Activated effector memory CD4-positive, alpha-beta T cell treated with anti-CD3 and anti-CD28 coated beads, Interleukin-2, amount 50 U/mL, for 16 hours (primary cell): ENCODE measurements at regions not wholly inside any gene's neighbourhood (a gene's known extent, or its start where the extent isn't known, plus 50 kb on each side); places are given as distances from the start of the nearest gene placed in this dataset.

ENCODE experiments used
- DNase-seq: peaks from one replicate; pipeline ENCODE4 v3.0.0-alpha.2; 2020

DNA sequence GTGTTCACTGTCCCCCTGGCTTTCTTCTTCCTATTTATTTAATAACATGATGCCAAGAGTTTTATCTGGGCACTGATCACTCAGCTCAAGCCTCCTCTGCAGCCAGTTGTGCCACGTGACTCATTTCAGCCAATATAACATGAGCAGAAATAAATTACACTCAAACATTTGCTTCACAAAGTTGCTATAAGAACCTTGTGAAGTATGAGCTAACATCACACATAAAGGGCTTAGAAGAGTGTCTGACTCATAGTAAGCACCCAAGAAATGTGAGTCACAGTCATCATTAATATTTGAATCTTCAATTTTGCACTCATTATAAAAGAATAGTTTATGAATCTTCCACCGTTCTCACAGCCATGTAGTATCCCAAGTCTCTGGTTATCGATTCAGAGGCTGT lies 414.6 kb upstream of the NPVF start:
- no peak for DNase-seq

DNA sequence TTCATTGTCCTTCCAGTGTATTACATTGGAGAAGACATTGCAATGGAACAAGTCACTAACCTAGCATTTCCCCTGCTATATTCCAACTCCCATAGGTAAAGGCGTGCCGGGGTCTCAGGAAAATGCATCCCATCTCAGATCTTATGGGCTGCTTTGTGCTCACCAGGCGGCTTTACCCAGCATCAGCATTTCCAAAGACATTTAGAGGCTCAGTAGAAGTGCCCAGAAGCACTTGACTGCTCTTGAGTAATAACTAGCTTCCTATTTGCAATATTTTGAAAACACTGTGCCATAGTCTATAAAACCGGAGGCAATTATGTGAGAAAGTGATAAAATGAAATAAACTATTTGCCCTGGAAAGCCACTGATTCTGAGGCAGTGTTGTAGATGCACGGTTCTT lies 415.0 kb upstream of the NPVF start:
- no peak for DNase-seq

DNA sequence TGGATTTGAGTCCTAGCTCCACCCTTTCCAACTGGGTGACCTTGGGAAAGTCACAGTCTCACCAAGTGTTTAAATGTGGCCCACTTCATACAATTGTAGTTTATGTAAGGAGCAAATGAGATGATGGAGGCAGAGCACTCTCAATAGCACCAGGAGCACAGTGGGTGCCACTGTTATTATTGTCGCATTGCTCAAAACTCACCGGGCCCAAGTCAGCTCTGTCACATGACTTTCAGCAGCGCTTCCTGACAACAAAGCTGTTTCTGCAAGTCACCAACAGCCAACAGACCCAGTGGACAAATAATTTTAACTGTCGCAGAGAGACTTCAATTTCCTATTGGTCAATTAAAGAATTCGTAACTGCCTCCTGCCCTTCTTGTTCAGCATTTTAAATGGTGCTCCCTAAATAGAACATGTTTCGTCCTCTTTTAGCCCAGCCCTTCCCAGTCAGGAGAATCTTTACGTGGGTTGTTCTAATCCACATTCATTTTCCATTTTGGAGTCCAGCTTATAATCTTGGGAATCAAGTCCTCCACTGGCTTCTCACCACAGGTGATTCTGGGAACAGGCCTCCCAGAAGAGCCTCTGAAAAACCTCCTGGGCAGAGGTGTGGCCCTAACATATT lies 415.6 kb upstream of the NPVF start:
- DNase-seq, result no peak

DNA sequence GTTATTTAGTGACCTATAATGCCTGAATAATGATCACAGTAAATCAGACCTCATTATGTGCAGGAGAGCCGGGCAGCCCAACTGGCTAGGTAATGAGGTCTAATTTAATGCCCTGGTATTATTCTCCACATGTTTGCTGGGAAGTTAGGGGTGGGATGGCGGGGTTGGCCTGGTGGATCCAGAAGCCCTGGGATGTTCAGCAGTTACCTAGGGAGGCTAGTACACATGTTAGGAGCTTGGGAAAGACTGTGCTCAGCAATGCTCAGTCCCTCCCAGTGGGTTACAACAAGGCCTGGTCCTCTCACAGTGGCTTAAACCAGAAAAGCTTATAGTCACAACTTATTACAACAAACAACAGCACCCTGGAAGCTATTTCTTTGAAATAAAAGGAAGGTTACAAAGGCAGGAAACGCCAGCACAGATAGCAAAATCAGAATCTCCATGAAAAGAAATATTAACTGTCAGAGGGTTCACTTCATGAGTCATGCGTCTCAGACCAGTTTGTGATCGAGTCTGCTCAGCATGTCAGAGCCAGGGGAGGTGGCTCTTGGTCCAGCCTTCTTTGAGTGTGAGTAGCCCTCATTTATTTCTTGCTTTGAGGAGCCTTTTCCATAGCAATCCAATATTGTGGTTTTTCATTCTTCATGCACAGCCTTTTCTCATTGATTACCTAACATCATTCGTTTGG lies 418.6 kb upstream of the NPVF start:
- DNase-seq, result no peak

DNA sequence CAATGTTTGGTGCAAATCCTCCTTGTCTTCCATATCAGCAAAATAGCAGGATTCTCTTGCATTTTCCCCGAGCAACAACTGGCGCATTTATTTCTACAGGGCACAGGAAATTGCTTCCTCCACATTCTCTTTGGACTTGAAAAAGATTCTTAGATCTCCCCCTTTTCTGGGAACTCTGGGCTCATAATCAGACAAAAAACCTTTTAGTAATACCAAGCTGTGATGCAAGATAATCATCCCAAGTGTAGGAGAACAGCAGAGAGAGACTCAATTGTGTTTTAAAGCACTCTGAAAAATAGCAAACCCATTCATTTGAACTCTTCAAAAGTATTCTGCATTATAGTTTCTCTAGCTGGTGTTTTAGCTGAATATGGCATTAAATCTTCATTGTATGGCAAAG lies 419.6 kb upstream of the NPVF start:
- DNase-seq, result no peak

DNA sequence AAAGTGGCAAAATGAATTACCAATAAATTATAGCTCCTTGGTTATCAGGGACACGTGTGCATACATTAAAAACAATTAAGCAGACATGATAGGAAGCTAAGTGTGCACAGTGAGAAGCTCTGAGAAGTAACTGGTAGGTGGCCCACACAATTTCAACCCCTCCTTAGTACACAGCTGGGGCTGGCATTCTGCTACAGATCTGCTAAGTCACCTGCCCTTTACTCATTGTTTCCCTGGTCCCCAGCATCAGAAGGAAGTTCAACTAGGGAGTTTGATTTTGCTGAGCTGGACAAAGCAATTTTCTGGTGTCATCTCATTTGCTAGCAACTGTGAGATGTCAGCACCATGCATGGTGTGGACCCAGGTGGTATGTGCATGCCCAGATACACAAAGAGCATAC lies 424.1 kb upstream of the NPVF start:
- no peak for DNase-seq

DNA sequence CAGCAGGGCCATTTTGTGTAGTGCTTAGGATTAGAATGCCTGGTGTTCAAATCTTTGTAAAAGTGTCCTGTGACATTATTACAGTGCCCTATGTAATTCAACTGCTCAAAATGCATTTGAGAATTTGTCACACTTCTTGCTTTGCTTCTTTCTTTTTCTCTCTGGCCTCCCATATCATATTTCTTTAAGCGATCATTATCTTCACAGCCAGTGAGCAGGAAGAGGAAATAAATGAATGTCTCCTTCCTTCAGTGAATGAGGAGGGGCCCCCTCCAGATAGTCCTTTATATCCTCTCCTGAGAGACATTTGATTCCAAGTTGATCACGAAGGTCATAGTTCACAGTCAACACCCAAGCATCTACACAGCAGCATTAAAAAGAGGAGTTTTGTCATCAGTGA lies 425.1 kb upstream of the NPVF start:
- no peak for DNase-seq

DNA sequence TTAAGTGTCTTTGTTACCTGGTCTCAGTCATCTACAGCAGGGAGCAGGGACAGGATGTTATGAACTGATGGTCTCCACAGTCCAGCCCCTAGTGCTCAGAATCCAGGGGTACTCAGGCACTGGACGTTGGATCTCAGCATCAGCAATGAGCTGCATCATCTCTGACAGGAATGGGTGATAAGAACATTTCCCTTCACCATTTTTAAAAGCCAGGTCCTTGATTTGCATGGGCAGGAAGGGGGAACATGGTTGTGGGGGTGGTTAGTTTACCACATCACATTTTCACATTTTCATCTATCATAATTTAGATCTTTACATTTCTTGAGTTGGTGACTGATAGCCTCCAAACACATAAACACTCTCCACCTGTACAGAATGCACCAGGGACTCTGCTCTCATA lies 427.8 kb upstream of the NPVF start:
- no peak for DNase-seq

DNA sequence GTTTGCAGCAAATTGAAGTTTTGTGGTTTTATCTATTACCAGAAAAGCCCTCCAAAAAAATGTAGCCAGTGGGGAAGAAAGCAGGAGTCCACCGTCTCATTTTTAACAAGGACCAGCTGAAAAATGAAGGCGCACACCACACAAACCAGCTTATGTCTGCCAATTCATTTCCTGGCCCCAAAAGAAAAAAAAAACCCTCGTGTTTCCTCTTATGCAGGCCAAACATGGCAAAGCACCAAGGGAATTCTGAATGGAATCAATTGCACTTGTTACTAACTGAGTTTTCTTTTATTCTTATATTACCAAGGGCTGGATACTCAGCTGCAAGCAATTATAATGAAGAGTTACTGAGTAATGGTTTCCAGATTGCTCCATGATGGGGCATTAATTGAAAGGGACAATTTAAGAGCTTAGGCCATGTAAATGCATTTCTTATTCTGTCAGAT lies 428.3 kb upstream of the NPVF start:
- no peak for DNase-seq

DNA sequence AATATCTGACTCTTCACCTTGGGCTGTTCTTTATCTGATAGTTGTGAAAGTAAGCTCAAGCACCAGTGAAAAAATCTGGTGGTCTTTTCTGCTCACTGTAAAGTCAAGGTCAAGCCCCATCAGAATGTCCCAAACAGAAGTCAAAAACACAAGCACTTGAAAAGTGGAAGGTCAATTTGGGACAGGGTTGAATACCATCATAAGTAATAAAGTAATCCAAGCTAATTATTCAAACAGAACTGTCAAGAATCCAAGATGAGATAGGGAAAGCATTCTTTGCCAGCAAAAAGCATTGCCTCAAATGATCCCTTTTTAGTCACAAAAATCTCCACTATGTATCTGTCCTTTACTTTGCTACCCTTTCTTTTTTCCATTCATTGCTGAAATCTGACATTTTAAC lies 430.1 kb upstream of the NPVF start:
- no peak for DNase-seq

DNA sequence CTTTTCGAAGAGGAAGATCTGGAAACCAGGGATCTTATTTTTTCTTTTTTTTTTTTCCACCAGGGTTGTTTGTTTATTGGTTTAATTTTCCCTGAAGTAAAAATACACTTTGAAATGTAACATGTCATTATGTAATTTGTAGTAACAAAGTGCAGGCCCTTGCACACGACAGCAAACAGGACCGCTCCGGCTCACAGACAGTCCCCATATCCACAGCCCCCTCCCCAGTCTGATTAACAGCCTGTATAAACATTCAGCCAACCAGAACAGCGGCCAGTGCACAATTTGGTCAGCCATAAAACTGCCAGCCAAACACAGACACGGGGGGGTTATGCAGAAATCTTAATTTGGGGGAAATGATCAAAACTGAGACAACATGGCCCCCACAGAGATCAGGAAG lies 431.6 kb upstream of the NPVF start:
- DNase-seq, result no peak

DNA sequence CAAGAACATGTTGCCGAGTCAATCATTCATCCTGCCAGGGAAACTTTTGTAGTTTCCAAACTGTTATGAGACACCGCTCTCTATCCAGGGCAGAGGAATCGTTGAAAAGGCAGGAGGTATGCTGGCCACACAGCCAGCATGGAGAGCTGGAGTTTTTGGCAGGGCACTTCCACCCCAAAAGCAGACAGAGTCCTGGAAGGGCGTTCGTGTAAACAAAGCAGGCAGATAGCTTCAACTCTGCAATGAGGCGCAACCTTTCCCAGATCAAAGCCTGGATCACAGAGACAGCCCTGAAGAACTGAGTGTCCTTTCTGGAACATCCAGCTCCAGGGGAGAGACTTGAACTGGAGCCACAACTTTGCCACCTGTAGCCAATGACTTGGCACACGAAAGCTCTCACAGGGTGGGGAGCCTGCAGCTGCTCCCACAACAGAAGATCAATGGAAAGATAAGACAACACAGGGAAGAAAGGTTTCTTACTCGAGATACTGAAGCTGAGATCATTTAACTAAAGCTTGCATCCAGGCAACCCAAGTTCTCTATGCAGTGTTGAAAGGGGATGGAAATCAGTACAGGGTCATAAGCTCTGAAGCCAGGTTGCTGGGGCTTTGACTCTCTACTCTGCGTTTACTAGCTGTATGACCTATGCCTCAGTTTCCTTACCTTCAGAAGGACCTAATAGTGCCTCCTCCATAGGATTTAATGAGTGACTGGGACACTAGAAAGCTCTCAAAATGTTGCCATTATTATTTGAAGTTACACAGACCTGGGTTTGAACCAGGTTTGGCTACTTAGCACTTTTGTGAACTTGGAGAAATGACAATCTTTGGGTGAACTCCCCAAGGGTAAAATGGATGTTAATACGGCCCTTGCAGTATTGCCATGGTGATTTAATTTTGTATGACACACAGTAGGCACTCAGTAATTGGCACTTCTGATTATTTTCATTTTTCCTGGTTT lies 434.8 kb upstream of the NPVF start:
- DNase-seq, result no peak

DNA sequence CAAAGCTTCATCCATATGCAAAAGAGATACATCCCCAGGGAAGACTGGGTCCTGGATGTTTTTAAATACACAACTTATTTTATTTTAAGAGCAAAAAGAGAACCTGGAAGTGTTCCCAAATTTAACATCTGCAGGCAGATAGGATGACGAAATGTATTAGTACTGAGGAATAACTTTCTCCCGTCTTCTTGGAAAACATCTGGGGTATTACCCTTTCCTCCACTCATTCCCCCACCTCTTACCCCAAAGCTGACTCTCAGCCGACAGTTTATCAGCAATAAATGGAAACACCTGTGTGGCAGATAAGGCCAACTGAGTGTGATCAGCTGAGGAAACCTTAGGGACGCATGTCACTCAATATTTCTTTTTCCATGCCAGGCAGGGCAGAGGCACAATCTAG lies 435.6 kb upstream of the NPVF start:
- DNase-seq, result no peak

DNA sequence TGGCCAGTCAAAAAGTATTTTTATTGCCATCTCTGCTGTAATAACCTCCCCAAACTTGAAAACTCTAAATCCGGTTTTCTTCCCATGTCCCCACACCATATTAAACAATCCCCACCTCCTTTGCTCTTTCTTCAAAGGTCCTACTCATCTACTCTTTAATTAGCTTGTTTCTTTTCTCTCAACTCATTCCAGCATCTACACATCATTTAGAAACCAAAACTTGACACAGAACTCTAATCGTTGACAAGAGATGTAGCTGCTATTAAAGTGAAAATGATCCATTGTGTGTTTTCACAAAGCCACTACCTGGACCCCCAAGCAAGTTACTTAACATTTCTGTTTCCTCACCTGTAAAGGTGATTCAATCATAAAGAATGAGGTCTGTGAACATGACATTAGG lies 436.3 kb upstream of the NPVF start:
- no peak for DNase-seq

DNA sequence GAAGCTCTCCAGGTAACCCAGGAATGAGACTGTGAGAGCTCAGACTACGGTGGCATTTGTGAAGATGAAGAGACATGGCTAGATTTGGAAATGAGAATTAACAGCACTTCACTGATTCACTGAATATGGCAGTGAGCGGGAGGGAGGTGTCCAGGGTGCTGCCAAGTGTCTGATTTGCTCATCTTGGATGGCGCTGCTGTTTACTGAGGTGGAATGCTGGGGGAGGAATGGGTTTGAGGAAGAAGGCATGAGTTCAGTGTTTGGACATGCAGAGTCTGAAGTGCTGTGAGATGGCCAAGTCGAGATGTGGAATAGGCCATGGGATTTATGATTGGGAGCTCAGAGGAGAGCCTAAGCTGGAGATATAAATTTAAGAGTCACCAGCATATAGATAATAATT lies 437.1 kb upstream of the NPVF start:
- no peak for DNase-seq

DNA sequence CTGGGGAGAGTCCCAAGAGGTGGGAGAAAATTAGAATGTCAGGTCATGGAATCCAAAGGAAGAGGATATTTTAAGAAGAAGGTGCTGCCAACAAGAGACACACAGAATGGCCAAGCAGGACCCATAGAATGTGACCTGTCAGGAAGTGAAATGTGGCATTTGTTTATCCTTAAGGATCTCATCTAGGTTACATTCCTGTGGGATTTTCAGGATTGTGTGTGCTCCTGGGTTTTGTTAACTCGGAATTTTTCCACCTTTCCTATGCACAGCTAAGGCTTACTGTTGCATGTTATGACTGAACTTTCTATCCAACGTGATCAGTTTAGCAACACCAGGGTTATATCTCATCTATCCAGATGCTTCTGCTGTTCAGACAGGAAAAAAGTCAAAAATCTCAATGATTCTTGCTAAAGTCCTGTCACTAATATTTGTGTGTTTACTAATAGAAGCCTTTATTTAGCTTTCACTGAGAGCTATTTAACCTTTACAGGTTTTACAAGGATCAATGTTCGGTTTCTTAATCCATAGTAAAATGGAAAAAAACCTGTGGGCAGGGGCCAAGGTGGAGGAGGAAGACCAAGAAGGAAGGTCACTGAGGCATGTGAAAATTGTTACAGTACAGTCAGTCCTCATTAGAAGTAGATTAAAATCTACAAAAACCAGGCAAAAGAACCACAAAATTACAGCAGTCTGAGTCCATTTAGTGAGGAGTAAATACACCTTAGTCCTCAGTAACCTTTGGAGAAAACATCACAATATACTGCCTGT lies 437.8 kb upstream of the NPVF start:
- DNase-seq, result no peak

DNA sequence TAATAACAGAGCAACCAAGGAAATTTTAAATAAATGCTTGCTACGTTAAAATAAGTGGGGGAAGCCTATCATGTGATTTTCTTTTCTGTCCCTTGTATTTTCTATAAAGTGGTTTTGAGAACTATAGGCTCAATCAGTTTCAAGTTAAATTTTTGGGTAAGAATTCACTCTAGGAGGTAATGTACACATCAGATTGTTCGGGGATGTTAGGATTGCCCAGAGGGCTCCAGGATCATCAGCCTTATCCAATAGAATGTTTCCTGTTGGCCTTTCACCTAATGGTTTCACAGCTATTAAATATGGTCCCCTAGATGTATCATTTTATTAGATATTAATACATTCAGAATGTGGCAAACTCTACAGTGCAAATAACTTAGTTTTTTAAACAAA lies 438.4 kb upstream of the NPVF start:
- DNase-seq, result no peak

DNA sequence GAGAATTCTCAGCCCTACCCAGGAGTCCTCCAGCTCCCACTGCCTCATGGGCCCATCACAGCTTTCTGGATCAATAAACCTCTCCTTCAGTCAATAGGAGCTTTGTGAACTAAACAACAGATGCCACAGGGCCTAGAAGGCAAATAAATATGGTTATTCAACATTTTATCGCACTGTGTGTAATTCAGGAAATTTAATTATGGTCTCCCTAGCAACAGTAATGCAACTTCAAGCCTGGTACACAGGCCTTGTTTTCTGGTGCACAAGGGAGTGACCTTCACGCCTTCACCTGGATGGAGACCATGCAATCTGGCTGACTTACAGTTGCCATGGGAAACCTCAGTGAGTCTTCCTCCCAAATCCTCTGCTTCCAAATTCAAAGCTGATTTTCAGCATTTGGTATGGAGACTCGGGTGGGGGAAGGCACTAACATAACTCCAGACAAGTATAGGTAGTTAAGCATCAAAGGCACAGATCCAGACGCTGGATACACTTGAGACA lies 441.0 kb upstream of the NPVF start:
- DNase-seq, result no peak

DNA sequence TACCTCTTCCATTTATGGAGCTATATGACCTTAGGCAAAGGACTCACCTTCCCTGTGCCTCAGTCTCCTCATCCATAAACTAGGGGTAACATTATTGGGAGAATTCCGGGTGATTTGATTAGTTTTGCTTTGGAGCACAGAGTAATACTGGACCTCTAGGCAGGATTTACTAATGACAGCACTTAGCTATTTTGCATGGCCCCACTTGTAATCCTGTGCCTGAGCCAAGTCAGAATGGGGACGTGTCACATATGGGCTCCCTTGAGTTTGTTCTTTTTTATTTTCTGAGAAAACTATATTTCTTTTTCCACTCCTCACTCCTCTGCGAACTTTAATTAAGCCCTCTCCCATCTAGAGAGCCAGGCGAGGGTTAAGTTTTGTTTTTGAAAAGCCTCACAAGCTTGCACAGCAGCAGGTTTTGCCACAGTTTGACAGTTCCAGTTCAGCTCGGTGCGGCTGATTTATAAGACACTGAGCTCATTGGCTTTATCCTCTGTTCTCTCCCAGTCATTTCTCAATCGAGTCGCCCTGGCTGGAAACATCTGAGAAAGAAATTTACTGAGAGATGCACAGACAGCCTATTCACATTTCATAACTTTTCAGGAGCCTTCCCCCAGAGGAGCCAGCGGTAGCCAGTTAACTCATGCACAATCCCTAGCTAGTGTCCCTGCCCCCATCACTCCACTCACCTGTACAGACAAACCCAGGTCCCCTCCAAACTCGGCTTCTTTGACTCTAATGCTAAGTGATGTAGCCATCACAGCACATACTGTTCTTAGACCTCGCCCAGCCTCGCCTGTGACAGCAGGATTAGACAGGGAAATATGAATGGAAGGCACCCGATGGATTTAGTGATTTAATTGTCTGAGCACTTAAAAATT lies 441.9 kb upstream of the NPVF start:
- no peak for DNase-seq

DNA sequence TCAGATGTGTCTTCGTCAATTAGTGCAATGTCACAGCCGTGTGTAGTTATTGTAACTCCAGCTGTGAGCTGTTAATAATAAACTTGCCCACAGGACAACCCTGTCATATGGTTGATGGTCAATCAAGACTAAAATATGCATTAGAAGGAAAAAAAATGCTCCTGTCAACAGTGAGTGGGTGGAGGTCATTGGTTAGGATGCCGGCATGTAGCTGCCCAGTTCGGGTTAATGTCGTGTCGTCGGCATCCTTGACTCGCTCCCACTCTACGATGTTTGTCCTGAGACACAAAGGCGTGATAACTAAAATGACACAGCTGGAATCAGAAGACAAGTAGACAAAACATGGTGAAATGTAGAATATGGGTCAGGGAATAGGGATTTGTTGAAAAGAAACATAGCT lies 442.8 kb upstream of the NPVF start:
- DNase-seq, result no peak

DNA sequence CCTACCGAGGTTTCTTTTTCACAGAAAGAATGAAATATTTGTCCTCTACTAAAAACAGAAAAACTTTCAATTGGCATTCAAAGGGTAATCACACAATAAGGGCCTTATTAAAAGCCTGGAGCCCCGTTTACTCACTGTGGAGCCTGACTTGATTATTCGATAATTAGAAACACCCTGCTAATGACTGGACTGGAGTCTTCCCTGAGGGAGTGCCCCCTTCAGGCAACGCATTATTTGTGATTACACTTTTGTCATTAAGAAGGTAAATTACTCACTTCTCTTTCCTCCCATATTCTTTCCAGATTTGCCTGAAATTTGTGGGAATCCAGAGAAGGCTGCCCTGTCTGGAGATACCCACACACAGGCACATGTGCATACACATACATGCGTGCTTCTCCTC lies 444.2 kb upstream of the NPVF start:
- DNase-seq, result no peak
